Urothelium cell line (cell line): ENCODE measurements at regions not wholly inside any gene's neighbourhood (a gene's known extent, or its start where the extent isn't known, plus 50 kb on each side); places are given as distances from the start of the nearest gene placed in this dataset.
"Not testable (repeated sequence)": the region's sequence is repeated elsewhere in the genome, so short reads cannot be mapped to it uniquely, and the experiment has no call there.

ENCODE experiments used
- DNase-seq: peaks from one replicate; pipeline ENCODE4 v3.0.0; 2011; ENCODE audit warnings: low spot score, mixed read lengths
- FAIRE-seq: peaks from 2 replicates; lab custom pipeline; 2011; peaks lifted over from hg19 to GRCh38; lab: Jason Lieb, UNC

- no peak for FAIRE-seq
- DNase-seq: no peak
These were observed 57.7 kb downstream of the SOX3 start for GRCh38 chrX:140447150-140447549.

- FAIRE-seq: no peak
- DNase-seq: no peak
These were observed 64.0 kb downstream of the SOX3 start for GRCh38 chrX:140440876-140441275.

GRCh38 chrX:140439476-140439875, 65.4 kb downstream of the SOX3 start:
- DNase-seq: no peak
- FAIRE-seq: no peak

GRCh38 chrX:140434347-140434746, 70.5 kb downstream of the SOX3 start:
- FAIRE-seq (no peak), DNase-seq (no peak)

- DNase-seq: no peak
- FAIRE-seq: no peak
These were observed 71.3 kb downstream of the SOX3 start for GRCh38 chrX:140433582-140433981.

GRCh38 chrX:140432346-140433175, 72.3 kb downstream of the SOX3 start:
- FAIRE-seq: no peak
- DNase-seq: no peak

- DNase-seq (no peak), FAIRE-seq (no peak)
These were observed 73.3 kb downstream of the SOX3 start for GRCh38 chrX:140431521-140431920.

- FAIRE-seq: no peak
- DNase-seq: peak; percentile 1
These were observed 79.0 kb downstream of the SOX3 start for GRCh38 chrX:140425712-140426395.

- no peak for FAIRE-seq
These were observed 82.4 kb downstream of the SOX3 start for GRCh38 chrX:140422501-140422900.

GRCh38 chrX:140402131-140402530, 102.7 kb downstream of the SOX3 start:
- FAIRE-seq, DNase-seq: not testable (repeated sequence)

More at GRCh38 chrX:140422501-140422900, 82.4 kb downstream of the SOX3 start:
- DNase-seq: no peak

GRCh38 chrX:140396326-140396725, 108.5 kb downstream of the SOX3 start:
- FAIRE-seq, DNase-seq: not testable (repeated sequence)

GRCh38 chrX:140393507-140393906, 111.4 kb downstream of the SOX3 start:
- DNase-seq: no peak
- no peak for FAIRE-seq

GRCh38 chrX:140391313-140391712, 113.6 kb downstream of the SOX3 start:
- FAIRE-seq: no peak
- DNase-seq: no peak

- DNase-seq: no peak
- no peak for FAIRE-seq
These were observed 115.5 kb downstream of the SOX3 start for GRCh38 chrX:140389331-140389730.

GRCh38 chrX:140362861-140363260, 142.0 kb downstream of the SOX3 start:
- no peak for FAIRE-seq
- no peak for DNase-seq

- FAIRE-seq (no peak), DNase-seq (no peak)
These were observed 143.9 kb downstream of the SOX3 start for GRCh38 chrX:140360924-140361323.

GRCh38 chrX:140360284-140360683, 144.6 kb downstream of the SOX3 start:
- DNase-seq: no peak
- no peak for FAIRE-seq

- FAIRE-seq (no peak), DNase-seq (no peak)
These were observed 148.9 kb downstream of the SOX3 start for GRCh38 chrX:140355922-140356321.

GRCh38 chrX:140355429-140355828, 149.4 kb downstream of the SOX3 start:
- FAIRE-seq (no peak), DNase-seq (no peak)

GRCh38 chrX:140354431-140355120, 150.3 kb downstream of the SOX3 start:
- no peak for FAIRE-seq
- no peak for DNase-seq

- FAIRE-seq (no peak), DNase-seq (peak; percentile 4)
These were observed 158.1 kb downstream of the SOX3 start for GRCh38 chrX:140346729-140347128.
